Gastrocnemius medialis (tissue), 4 donors: ENCODE measurements at regions not wholly inside any gene's neighbourhood (a gene's known extent, or its start where the extent isn't known, plus 50 kb on each side); places are given as distances from the start of the nearest gene placed in this dataset.

Source experiments
- CTCF ChIP-seq, 5 experiments: fragments of 450-650 bp in 3 of 5; fragments of 200-600 bp in 2 of 5; sonication (generic) in 2 of 5; IDR thresholded peaks in 4 of 5; conservative IDR thresholded peaks in 1 of 5; 1 replicate in 4 of 5; 2 replicates in 1 of 5; pipeline ENCODE4 v1.5.1; 2016 to 2019; ENCODE audit warnings: antibody characterized with exemption in 5 of 5, mild to moderate bottlenecking in 3 of 5, moderate library complexity in 3 of 5
- POLR2A ChIP-seq, 2 donors: fragments of 450-650 bp; IDR thresholded peaks; one replicate each; pipeline ENCODE4 v1.6.1; 2017; ENCODE audit warnings: antibody characterized with exemption in 2 of 2, mild to moderate bottlenecking in 2 of 2, moderate library complexity in 2 of 2

DNA sequence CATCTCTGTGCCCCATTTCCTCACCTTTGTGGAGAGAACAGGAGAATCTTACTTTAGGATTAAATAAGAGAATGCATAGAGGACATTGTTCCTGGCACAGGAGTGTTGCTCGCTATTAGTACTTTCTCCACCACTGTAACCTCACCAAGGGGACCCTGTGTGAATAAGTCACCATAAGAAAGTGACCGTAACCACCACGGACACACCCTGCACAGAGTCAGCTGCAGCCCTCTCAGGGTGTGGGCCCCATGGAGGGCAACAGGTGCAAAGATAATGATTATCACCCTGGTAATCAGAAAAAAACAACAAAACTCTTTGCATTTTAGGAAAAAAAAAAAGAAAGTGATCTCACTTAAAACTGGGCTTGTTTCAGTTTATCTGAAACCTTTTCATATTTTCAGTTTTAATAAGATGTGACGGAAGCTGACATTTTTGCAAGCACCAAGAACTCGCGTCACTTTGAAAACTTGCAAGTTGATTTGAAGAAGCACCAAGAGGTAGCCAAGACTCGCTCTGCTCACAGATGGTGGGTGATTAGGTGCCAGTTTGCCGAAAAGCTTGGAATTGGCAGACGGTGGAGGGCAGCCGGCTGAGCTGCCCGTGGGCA lies 87.0 kb upstream of the VRK1 start:
- TF ChIP-seq CTCF (IDR thresholded peaks at IDR 0.05 in 4 of 5, conservative IDR thresholded peaks at IDR 0.05 in 1 of 5) (no peak), POLR2A (IDR thresholded peaks at IDR 0.05) (no peak)
